CD14-positive monocyte (primary cell): ENCODE measurements at regions not wholly inside any gene's neighbourhood (a gene's known extent, or its start where the extent isn't known, plus 50 kb on each side); places are given as distances from the start of the nearest gene placed in this dataset.

Experiments
- DNase-seq, 3 donors: peaks; one replicate each; pipeline ENCODE4 v3.0.0-alpha.2; 2011 to 2022
- H2AFZ ChIP-seq: 2 replicates; pipeline ENCODE4 v1.6.0; 2012; ENCODE audit warnings: mild to moderate bottlenecking, low read depth, low read length, inconsistent platforms; ENCODE audit not compliant: insufficient read depth, poor library complexity, severe bottlenecking
- H3K27ac ChIP-seq, 2 donors: 1 replicate in 1 of 2; 2 replicates in 1 of 2; pipeline ENCODE4 v1.5.1; 2012 to 2013; ENCODE audit warnings: low read length in 2 of 2, control low read depth in 1 of 2, inconsistent platforms in 1 of 2, low read depth in 1 of 2, mild to moderate bottlenecking in 1 of 2
- H3K27me3 ChIP-seq, 2 donors: one replicate each; pipeline versions ENCODE4 v1.6.0 to v1.6.1; 2011 to 2013; ENCODE audit warnings: low read length in 2 of 2; ENCODE audit not compliant: control insufficient read depth in 2 of 2, insufficient read depth in 2 of 2
- H3K36me3 ChIP-seq, 2 donors: replicated peaks in 1 of 2; 1 replicate in 1 of 2; 2 replicates in 1 of 2; pipeline versions ENCODE4 v1.5.1 to v1.6.1; 2012 to 2013; ENCODE audit warnings: low read length in 2 of 2, control low read depth in 1 of 2, inconsistent platforms in 1 of 2, mild to moderate bottlenecking in 1 of 2; ENCODE audit not compliant: insufficient read depth in 2 of 2, control insufficient read depth in 1 of 2
- H3K4me1 ChIP-seq, 2 donors: 1 replicate in 1 of 2; 2 replicates in 1 of 2; pipeline versions ENCODE4 v1.5.1 to v1.6.1; 2012 to 2013; ENCODE audit warnings: low read length in 2 of 2, control low read depth in 1 of 2, inconsistent platforms in 1 of 2, mild to moderate bottlenecking in 1 of 2, moderate library complexity in 1 of 2; ENCODE audit not compliant: insufficient read depth in 2 of 2, control insufficient read depth in 1 of 2
- H3K4me2 ChIP-seq: replicated peaks from 2 replicates; pipeline ENCODE3; 2012; ENCODE audit warnings: low read length, moderate library complexity, mild to moderate bottlenecking; ENCODE audit not compliant: poor library complexity, severe bottlenecking; ENCODE audit errors: extremely low read depth
- H3K4me3 ChIP-seq, 3 experiments: fragments of 200-600 bp in 1 of 3; sonication (generic) in 1 of 3; replicated peaks in 1 of 3; 1 replicate in 2 of 3; 2 replicates in 1 of 3; pipeline ENCODE4 v1.5.1; 2011 to 2013; ENCODE audit warnings: low read length in 3 of 3, mild to moderate bottlenecking in 3 of 3, control low read depth in 2 of 3, low read depth in 2 of 3, inconsistent platforms in 1 of 3, moderate library complexity in 1 of 3
- H3K79me2 ChIP-seq: 2 replicates; pipeline ENCODE4 v1.6.0; 2012; ENCODE audit warnings: mild to moderate bottlenecking, control low read depth, inconsistent platforms, low read length, moderate library complexity; ENCODE audit not compliant: insufficient read depth
- H3K9ac ChIP-seq: 2 replicates; pipeline ENCODE4 v1.6.0; 2017; ENCODE audit warnings: low read length, mild to moderate bottlenecking; ENCODE audit not compliant: insufficient read depth, poor library complexity, severe bottlenecking
- H3K9me3 ChIP-seq, 2 donors: replicated peaks in 1 of 2; 1 replicate in 1 of 2; 2 replicates in 1 of 2; pipeline versions ENCODE4 v1.5.1 to v1.6.1; 2012 to 2013; ENCODE audit warnings: low read length in 2 of 2, control low read depth in 1 of 2; ENCODE audit not compliant: control insufficient read depth in 1 of 2, insufficient read depth in 1 of 2
- H4K20me1 ChIP-seq: 2 replicates; pipeline ENCODE4 v1.6.0; 2012; ENCODE audit warnings: mild to moderate bottlenecking, low read length, control low read depth, moderate library complexity; ENCODE audit not compliant: insufficient read depth
- H3K27ac Mint-ChIP-seq, 7 donors: one replicate each; pipeline ENCODE4 v1.8.0; 2020; ENCODE audit warnings: mild to moderate bottlenecking in 7 of 7, mixed read lengths in 7 of 7, moderate library complexity in 6 of 7, inconsistent platforms in 2 of 7
- H3K27me3 Mint-ChIP-seq, 3 donors: one replicate each; pipeline ENCODE4 v1.8.0; 2021 to 2022; ENCODE audit warnings: low read depth in 3 of 3, mild to moderate bottlenecking in 3 of 3, mixed read lengths in 3 of 3, moderate library complexity in 3 of 3, inconsistent platforms in 1 of 3
- H3K36me3 Mint-ChIP-seq, 2 donors: one replicate each; pipeline ENCODE4 v1.8.0; 2020; ENCODE audit warnings: mixed read lengths in 2 of 2, inconsistent platforms in 1 of 2, mild to moderate bottlenecking in 1 of 2
- H3K4me1 Mint-ChIP-seq: one replicate; pipeline ENCODE4 v1.8.0; 2020; ENCODE audit warnings: mild to moderate bottlenecking, mixed read lengths
- H3K4me3 Mint-ChIP-seq, 2 donors: one replicate each; pipeline ENCODE4 v1.8.0; 2020; ENCODE audit warnings: mild to moderate bottlenecking in 2 of 2, mixed read lengths in 2 of 2, moderate library complexity in 1 of 2
- H3K9me3 Mint-ChIP-seq, 7 donors: one replicate each; pipeline ENCODE4 v1.8.0; 2020 to 2022; ENCODE audit warnings: mixed read lengths in 7 of 7, mild to moderate bottlenecking in 6 of 7, moderate library complexity in 6 of 7, inconsistent platforms in 2 of 7
- WGBS: methylation state at CpG from one replicate; pipeline ENCODE4 v1.1.5; 2013; ENCODE audit warnings: missing lambda C conversion rate; ENCODE audit not compliant: insufficient coverage; 5-methylcytosine and 5-hydroxymethylcytosine counted together
- intact Hi-C, 2 donors: fragments of 100-400 bp; cut with micrococcal nuclease; formaldehyde crosslinking; loops; one replicate each; pipeline versions ENCODE4 v1.15.0 to v1.15.1; 2023
- TF ChIP-seq, protein P1 (sequence below): fragments of 200-600 bp; IDR thresholded peaks from one replicate; pipeline ENCODE4 v1.8.0; 2022; ENCODE audit warnings: antibody characterized with exemption, mild to moderate bottlenecking

DNA sequence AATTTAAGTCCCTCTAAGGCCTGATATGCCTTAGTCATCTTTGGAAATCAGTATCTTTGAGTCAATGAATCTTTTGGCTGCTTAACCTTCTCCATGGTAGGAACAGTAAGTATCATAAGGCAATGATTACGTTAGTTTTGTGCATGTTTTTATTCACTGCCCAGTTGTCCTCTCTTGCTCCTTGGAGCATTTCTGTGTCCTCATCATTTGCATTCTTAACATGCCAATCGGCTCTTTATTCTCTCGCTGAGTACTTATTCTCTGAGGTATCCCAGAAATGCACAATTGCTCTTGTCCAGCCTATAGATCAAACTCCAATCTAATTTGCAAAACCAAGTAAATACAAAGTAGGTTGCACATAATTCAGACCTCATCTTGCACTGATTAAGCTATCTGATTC is 405.0 kb upstream of the IL12A start:
- no peaks in the 10 kb centered on the region for H3K27me3 ChIP-seq
- no peaks in the 10 kb centered on the region for H3K36me3 ChIP-seq
- DNase-seq: no peak
- intact Hi-C loops: no loop called here
- TF ChIP-seq, protein P1, sequence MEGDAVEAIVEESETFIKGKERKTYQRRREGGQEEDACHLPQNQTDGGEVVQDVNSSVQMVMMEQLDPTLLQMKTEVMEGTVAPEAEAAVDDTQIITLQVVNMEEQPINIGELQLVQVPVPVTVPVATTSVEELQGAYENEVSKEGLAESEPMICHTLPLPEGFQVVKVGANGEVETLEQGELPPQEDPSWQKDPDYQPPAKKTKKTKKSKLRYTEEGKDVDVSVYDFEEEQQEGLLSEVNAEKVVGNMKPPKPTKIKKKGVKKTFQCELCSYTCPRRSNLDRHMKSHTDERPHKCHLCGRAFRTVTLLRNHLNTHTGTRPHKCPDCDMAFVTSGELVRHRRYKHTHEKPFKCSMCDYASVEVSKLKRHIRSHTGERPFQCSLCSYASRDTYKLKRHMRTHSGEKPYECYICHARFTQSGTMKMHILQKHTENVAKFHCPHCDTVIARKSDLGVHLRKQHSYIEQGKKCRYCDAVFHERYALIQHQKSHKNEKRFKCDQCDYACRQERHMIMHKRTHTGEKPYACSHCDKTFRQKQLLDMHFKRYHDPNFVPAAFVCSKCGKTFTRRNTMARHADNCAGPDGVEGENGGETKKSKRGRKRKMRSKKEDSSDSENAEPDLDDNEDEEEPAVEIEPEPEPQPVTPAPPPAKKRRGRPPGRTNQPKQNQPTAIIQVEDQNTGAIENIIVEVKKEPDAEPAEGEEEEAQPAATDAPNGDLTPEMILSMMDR: no peak
- H3K79me2 ChIP-seq: no peaks in the 10 kb centered on the region
- no peak overlapping the region for H3K27ac ChIP-seq
- Mint-ChIP-seq H3K4me3 (no peak overlapping the region), H3K36me3 (no peaks in the 10 kb centered on the region), H3K9me3 (no peaks in the 10 kb centered on the region), H3K27me3 (peaks cover 0 to 9% (median 2%) of the 10 kb centered on the region in 3 donors), H3K27ac (no peak overlapping the region), H3K4me1 (no peaks in the 10 kb centered on the region)
- no peak overlapping the region for H3K9ac ChIP-seq
- H2AFZ ChIP-seq: no peak overlapping the region
- no peak overlapping the region for H3K4me3 ChIP-seq
- H3K4me1 ChIP-seq: no peaks in the 10 kb centered on the region
- H3K9me3 ChIP-seq: no peaks in the 10 kb centered on the region
- no peaks in the 10 kb centered on the region for H4K20me1 ChIP-seq
- 86% methylated on average over 3 of the region's 3 CpGs for WGBS
- H3K4me2 ChIP-seq: no peak overlapping the region

DNA sequence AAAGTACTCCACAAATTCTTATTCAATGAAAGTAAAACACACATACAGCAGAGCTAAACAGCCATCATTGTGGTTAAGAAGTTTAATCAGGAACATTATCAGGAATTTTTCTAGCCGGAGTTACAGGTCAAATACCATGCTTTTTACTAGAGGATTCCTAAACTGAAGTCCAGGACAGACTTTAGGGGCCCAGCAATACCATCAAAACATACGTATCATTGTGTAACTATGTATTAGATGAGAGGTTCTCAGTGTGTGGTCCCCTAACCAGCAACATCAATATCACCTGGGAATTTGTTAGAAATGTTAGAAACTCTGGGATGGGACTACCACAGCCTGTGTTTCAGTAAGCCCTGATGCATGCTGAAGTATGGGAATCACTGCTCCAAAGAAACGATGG is 404.2 kb upstream of the IL12A start:
- Mint-ChIP-seq H3K36me3 (no peaks in the 10 kb centered on the region), H3K4me1 (no peaks in the 10 kb centered on the region), H3K27me3 (peaks cover 0 to 8% (median 2%) of the 10 kb centered on the region in 3 donors), H3K4me3 (no peak overlapping the region), H3K27ac (no peak overlapping the region), H3K9me3 (no peaks in the 10 kb centered on the region)
- Histone ChIP-seq H3K27me3 (no peaks in the 10 kb centered on the region), H3K4me2 (no peak overlapping the region), H3K36me3 (no peaks in the 10 kb centered on the region), H2AFZ (no peak overlapping the region), H3K27ac (no peak overlapping the region), H3K9ac (no peak overlapping the region), H3K79me2 (no peaks in the 10 kb centered on the region), H4K20me1 (no peaks in the 10 kb centered on the region), H3K4me3 (no peak overlapping the region), H3K9me3 (no peaks in the 10 kb centered on the region), H3K4me1 (no peaks in the 10 kb centered on the region)
- WGBS: 56% methylated on average over 1 of the region's 3 CpGs
- intact Hi-C loops: no loop called here
- TF ChIP-seq, protein P1: no peak
- DNase-seq: no peak
